AG09319 (cell line): ENCODE measurements at regions not wholly inside any gene's neighbourhood (a gene's known extent, or its start where the extent isn't known, plus 50 kb on each side); places are given as distances from the start of the nearest gene placed in this dataset.

Experiments
- DNase-seq: peaks from one replicate; pipeline ENCODE4 v3.0.0-alpha.2; 2010; ENCODE audit warnings: low read depth; ENCODE audit errors: extremely low read depth
- TF ChIP-seq, protein P1 (sequence below): IDR thresholded peaks from 2 replicates; pipeline ENCODE4 v1.5.1; 2011; ENCODE audit warnings: low read depth, mild to moderate bottlenecking, inconsistent platforms, low read length, moderate library complexity

DNA sequence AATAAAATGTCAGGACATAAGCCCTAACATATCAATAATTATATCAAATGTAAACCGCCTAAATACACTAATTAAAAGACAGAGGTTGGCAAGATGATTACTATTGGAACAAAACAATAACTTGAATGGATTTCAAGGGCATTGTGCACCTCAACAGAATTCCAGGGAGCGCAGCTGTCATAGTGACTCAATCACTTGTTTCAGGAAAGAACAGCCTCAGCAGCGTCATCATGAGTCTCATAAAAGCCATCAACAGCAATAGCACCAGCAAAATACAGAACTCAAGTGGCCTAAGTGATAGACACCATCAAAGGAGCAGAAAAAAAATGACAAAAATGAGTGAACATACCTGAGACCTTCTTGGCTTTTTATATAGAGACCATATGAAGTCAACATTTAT lies 632.7 kb upstream of the NR5A2 start:
- TF ChIP-seq, protein P1, sequence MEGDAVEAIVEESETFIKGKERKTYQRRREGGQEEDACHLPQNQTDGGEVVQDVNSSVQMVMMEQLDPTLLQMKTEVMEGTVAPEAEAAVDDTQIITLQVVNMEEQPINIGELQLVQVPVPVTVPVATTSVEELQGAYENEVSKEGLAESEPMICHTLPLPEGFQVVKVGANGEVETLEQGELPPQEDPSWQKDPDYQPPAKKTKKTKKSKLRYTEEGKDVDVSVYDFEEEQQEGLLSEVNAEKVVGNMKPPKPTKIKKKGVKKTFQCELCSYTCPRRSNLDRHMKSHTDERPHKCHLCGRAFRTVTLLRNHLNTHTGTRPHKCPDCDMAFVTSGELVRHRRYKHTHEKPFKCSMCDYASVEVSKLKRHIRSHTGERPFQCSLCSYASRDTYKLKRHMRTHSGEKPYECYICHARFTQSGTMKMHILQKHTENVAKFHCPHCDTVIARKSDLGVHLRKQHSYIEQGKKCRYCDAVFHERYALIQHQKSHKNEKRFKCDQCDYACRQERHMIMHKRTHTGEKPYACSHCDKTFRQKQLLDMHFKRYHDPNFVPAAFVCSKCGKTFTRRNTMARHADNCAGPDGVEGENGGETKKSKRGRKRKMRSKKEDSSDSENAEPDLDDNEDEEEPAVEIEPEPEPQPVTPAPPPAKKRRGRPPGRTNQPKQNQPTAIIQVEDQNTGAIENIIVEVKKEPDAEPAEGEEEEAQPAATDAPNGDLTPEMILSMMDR: no peak
- no peak for DNase-seq

DNA sequence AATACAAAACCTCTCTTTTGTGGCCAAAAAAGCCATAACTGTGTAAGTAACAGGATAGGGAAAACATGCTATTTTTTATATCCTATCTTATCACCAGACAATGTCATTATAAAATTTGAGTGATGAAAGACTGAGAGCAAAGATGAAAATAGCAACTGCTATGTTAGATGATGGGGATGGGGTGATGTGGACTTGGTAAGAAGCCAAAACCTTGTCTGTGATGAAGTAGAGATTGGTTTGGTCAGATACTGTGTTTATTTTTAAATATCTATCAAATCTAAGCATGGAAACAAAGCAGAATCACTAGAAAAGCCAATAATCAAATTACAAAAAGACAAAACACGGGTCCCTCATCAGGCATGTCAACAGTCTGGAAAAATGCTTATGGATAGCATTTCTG lies 631.1 kb upstream of the NR5A2 start:
- TF ChIP-seq, protein P1: no peak

DNA sequence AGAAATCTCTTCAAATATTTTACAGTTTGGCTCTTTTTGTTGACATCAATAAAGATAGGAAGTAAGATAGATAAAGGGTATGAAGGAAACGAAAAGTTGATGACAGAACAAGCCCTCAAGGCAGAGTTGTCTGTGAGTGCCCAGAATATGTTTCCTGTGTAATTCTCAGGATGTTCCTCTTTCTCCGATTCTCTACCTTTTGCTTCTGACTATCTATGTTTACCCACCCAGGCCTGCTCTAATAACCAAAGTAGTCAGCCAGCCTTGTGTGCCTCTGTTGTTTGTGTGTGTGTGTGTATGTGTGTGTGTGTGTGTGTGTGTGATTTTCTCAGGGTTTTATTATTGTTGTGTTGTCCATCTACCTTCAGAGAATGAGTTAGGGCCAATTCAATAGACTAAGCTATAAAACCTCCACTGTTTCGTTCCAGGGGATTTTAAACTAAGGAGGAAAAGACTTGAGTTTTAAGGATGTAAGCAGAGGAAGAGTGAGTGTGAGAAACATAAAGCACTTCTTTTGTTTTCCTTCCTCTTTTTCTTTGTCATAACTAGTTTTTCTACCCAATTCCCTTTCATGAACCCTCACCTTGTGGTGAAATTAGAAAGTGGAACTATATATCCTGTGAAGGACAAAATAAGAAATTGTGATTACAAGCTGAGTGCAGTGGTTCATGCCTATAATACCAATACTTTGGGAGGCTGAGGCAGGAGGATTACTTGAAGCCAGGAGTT lies 627.4 kb upstream of the NR5A2 start:
- no peak for DNase-seq
- TF ChIP-seq, protein P1: no peak

More for the DNA sequence above, 631.1 kb upstream of the NR5A2 start:
- DNase-seq: no peak

DNA sequence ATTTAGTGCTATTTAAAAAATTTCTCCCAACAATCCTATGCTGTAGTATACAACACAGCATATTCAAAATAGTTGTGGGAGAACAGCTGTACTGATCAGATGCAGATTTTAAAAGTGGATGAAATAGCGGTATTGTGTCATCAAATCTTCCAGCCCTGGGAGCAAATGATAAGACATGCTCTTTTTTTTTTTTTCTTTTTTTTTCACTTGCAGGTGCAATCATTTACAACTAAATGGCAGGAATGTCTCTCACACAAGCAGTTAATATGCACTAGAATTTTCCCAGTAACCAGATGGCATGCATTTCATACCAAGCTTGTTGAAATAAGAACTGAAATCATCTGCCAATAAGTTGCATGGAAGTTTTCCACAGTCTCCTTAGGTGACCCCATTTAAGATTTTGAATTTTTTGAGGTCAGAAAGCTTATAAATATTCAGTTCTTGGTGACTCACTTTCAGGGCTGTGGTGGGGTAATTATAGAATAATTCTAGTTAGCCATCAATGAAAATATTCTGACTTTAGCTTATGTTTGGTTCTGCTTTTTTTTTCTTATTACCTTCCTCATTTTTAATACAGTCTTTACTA lies 623.9 kb upstream of the NR5A2 start:
- TF ChIP-seq, protein P1: no peak

DNA sequence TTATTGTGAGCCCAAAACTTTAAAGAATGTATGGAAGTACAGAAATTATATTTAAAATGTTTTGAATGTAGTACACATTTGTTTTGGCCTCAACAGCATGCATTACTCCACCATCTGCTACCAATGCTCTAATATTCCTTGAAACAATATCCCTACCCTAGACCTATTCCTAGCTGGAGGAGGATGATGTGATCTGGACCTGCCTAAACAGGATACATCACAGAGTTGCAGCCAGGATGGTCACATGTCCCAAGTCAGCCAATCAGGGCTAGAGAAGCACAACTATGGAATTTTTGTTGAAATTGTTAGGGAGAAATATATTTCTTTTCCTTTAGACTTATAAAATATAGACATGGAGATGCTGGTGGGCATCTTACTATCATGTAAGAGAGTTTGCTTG lies 623.3 kb upstream of the NR5A2 start:
- TF ChIP-seq, protein P1: no peak
- DNase-seq: peak; percentile 7

More for the DNA sequence above, 623.9 kb upstream of the NR5A2 start:
- peak; percentile 79 for DNase-seq

DNA sequence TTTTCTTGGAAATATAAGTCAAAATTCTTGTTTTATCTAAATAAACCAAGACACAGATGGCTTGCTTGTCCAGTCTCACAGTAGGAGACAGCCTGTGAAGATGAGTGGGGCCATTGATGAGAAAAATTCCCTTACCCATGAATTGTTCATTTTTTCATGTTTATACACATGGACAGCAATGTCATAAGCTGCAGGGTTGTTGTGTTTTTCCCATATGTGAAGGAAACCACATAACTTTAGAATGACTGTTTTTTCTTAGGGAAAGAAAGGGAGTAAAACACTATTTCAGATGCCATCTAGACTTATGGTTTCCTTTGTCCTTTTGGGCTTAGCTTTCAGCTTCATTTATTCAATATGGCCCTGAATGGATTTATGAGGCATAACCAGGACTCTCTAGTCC lies 622.5 kb upstream of the NR5A2 start:
- TF ChIP-seq, protein P1: no peak

DNA sequence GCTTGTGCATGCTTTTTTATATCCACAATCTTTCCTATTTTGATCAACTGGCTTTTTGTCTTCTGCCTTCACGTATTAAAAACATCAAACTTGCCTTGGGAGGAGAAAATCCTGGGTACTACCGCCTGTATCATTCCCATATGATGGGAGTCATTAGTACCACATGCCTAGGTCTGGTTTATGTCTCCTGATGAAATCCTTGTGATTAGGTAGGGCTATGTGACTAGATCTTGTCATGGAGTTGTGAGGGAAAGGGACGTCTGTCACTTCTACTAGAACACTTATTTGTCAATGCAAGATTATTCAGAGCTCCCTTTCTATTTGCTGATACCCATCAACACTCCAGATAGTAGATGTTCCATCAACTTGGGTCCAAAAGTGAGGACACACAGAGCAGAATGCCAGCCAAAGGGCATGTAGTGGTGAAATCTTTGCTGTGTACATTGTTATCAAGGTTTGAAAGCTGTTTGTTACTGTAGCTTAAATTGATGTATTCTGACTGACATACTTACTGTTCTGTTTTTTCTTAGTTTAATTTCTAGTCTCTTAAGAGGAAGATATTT lies 621.8 kb upstream of the NR5A2 start:
- no peak for DNase-seq
- TF ChIP-seq, protein P1: no peak

More for the DNA sequence above, 622.5 kb upstream of the NR5A2 start:
- no peak for DNase-seq
